ENCODE measurements at regions not wholly inside any gene's neighbourhood (a gene's known extent, or its start where the extent isn't known, plus 50 kb on each side); places are given as distances from the start of the nearest gene placed in this dataset.

DNA sequence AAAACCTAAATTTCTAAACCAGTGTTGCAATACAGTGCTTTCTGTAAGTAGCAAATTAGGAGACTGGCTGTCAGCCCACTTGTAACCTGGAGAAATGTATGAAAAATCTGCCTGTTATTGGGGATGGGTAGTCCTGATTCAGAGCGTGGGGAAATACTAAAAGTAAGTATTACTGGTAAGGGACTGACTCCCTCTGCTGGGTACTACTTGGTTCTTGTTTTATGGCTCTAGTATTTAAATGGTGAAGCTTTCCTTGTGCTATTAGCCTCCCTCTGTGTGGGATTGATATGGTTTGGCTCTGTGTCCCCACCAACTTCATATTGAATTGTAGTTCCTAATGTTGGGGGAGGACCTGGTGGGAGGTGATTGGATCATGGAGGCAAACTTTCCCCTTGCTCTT lies 886.1 kb downstream of the SORCS1 start:
- TF ChIP-seq, protein P1, sequence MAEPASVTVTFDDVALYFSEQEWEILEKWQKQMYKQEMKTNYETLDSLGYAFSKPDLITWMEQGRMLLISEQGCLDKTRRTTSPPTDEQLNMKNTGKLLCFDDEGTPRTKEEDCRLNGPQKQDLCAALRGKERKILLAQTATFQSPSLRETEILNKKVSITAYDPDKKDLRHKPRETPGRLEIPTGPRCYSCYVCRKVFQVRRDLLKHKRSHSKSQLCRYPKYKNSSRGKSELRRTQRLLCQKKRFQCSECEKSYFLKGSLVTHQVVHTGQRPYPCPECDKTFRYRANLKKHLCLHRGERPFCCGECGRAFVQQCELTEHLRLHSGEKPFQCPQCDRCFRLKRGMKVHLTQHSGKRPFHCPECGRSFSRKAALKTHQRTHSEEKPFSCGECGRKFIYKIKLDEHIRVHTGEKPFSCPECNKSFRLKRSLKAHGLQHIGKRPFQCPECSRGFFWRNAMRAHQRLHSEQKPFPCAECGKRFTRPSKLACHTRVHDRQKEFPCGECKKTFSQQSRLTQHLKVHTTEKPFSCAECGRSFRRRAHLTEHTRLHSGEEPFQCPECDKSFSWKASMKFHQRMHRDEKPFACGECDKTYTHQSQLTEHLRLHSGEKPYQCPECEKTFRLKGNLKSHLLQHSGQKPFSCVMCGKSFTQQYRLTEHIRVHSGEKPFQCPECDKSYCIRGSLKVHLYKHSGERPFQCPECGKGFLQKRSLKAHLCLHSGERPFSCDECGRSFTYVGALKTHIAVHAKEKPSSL (CRISPR knock-in tag; conservative IDR thresholded peaks at IDR 0.05) = no peak
- TF ChIP-seq, protein P2, sequence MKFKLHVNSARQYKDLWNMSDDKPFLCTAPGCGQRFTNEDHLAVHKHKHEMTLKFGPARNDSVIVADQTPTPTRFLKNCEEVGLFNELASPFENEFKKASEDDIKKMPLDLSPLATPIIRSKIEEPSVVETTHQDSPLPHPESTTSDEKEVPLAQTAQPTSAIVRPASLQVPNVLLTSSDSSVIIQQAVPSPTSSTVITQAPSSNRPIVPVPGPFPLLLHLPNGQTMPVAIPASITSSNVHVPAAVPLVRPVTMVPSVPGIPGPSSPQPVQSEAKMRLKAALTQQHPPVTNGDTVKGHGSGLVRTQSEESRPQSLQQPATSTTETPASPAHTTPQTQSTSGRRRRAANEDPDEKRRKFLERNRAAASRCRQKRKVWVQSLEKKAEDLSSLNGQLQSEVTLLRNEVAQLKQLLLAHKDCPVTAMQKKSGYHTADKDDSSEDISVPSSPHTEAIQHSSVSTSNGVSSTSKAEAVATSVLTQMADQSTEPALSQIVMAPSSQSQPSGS (CRISPR knock-in tag; IDR thresholded peaks at IDR 0.05; ENCODE audit: borderline replicate concordance, low read depth) = no peak
- TF ChIP-seq, protein P3, sequence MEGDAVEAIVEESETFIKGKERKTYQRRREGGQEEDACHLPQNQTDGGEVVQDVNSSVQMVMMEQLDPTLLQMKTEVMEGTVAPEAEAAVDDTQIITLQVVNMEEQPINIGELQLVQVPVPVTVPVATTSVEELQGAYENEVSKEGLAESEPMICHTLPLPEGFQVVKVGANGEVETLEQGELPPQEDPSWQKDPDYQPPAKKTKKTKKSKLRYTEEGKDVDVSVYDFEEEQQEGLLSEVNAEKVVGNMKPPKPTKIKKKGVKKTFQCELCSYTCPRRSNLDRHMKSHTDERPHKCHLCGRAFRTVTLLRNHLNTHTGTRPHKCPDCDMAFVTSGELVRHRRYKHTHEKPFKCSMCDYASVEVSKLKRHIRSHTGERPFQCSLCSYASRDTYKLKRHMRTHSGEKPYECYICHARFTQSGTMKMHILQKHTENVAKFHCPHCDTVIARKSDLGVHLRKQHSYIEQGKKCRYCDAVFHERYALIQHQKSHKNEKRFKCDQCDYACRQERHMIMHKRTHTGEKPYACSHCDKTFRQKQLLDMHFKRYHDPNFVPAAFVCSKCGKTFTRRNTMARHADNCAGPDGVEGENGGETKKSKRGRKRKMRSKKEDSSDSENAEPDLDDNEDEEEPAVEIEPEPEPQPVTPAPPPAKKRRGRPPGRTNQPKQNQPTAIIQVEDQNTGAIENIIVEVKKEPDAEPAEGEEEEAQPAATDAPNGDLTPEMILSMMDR (IDR thresholded peaks at IDR 0.05) = no peak
- TF ChIP-seq ZNF121 (CRISPR knock-in tag; IDR thresholded peaks at IDR 0.05) (no peak), GABPB1 (CRISPR knock-in tag; IDR thresholded peaks at IDR 0.05) (no peak), ZBTB21 (CRISPR knock-in tag; IDR thresholded peaks at IDR 0.05; ENCODE audit: borderline replicate concordance) (no peak)
- TF ChIP-seq, protein P4, sequence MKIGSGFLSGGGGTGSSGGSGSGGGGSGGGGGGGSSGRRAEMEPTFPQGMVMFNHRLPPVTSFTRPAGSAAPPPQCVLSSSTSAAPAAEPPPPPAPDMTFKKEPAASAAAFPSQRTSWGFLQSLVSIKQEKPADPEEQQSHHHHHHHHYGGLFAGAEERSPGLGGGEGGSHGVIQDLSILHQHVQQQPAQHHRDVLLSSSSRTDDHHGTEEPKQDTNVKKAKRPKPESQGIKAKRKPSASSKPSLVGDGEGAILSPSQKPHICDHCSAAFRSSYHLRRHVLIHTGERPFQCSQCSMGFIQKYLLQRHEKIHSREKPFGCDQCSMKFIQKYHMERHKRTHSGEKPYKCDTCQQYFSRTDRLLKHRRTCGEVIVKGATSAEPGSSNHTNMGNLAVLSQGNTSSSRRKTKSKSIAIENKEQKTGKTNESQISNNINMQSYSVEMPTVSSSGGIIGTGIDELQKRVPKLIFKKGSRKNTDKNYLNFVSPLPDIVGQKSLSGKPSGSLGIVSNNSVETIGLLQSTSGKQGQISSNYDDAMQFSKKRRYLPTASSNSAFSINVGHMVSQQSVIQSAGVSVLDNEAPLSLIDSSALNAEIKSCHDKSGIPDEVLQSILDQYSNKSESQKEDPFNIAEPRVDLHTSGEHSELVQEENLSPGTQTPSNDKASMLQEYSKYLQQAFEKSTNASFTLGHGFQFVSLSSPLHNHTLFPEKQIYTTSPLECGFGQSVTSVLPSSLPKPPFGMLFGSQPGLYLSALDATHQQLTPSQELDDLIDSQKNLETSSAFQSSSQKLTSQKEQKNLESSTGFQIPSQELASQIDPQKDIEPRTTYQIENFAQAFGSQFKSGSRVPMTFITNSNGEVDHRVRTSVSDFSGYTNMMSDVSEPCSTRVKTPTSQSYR (CRISPR knock-in tag; IDR thresholded peaks at IDR 0.05) = no peak
- TF ChIP-seq, protein P5, sequence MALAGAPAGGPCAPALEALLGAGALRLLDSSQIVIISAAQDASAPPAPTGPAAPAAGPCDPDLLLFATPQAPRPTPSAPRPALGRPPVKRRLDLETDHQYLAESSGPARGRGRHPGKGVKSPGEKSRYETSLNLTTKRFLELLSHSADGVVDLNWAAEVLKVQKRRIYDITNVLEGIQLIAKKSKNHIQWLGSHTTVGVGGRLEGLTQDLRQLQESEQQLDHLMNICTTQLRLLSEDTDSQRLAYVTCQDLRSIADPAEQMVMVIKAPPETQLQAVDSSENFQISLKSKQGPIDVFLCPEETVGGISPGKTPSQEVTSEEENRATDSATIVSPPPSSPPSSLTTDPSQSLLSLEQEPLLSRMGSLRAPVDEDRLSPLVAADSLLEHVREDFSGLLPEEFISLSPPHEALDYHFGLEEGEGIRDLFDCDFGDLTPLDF (CRISPR knock-in tag; IDR thresholded peaks at IDR 0.05) = no peak
- TF ChIP-seq, protein P6, sequence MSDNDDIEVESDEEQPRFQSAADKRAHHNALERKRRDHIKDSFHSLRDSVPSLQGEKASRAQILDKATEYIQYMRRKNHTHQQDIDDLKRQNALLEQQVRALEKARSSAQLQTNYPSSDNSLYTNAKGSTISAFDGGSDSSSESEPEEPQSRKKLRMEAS (CRISPR knock-in tag; IDR thresholded peaks at IDR 0.05) = no peak
